Keratinocyte (primary cell): ENCODE measurements at regions not wholly inside any gene's neighbourhood (a gene's known extent, or its start where the extent isn't known, plus 50 kb on each side); places are given as distances from the start of the nearest gene placed in this dataset.

Source experiments
- CTCF ChIP-seq, 3 experiments: IDR thresholded peaks in 1 of 3; conservative IDR thresholded peaks in 1 of 3; optimal IDR thresholded peaks in 1 of 3; 2 replicates in 2 of 3; 3 replicates in 1 of 3; pipeline versions ENCODE3 to v1.5.1; 2011; ENCODE audit warnings: low read length in 3 of 3, mild to moderate bottlenecking in 3 of 3, moderate library complexity in 2 of 3, control low read depth in 1 of 3, inconsistent platforms in 1 of 3; ENCODE audit not compliant: insufficient read depth in 2 of 3; ENCODE audit errors: extremely low read depth in 1 of 3
- EZH2 ChIP-seq: IDR thresholded peaks from one replicate; pipeline ENCODE4 v1.6.1; 2012; ENCODE audit warnings: inconsistent platforms, mild to moderate bottlenecking, low read length, moderate library complexity

DNA sequence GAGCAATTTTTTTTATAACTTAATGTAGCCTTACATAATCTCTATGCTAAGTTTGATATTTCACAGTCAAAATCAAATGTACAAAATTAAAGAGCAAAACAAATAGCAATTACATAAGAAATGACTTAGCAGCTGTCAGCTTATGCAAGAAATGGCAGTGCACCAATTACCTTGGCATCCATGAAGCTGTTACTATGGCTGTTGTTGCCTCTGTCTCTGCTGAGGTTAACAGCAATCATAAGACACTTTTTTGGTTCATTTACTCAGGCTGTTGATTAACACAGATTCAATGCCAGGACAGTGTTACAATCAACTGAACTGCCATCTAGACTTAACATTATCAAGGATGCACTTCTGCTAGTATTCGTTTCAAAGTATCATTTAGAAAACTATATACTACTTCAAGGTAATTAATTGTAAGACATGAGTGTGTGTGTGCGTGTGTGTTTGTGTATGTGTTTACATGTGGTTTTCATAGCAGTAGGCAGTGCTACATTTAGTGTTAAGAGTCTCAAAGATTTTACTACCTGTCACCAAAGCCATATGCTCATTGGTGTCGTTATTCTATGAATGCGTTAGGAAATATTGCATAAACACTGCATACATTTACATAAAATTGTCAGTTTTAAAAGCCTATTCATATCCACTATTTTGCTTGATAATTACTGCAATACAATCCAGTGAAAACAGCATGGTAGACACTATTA lies 1084.2 kb upstream of the COX7C start:
- TF ChIP-seq CTCF (optimal IDR thresholded peaks at IDR 0.05 in 1 of 3, IDR thresholded peaks at IDR 0.05 in 1 of 3, conservative IDR thresholded peaks at IDR 0.05 in 1 of 3; ENCODE audit: extremely low read depth in 1 of 3, insufficient read depth in 2 of 3, low read length in 3 of 3) (no peak), EZH2 (no peak)
